Renal pelvis (tissue), 1 donor: ENCODE measurements at regions not wholly inside any gene's neighbourhood (a gene's known extent, or its start where the extent isn't known, plus 50 kb on each side); places are given as distances from the start of the nearest gene placed in this dataset.
A peak's percentile ranks its signal among the peaks of the same experiment; 100 is the strongest.

Experiments
- DNase-seq: peaks from one replicate; pipeline ENCODE4 v3.0.0-alpha.2; 2013

GRCh38 chr12:39125566-39125965 lies 220.2 kb upstream of the CPNE8 start:
- no peak for DNase-seq

GRCh38 chr12:39124768-39125167 lies 219.4 kb upstream of the CPNE8 start:
- no peak for DNase-seq

GRCh38 chr12:39123580-39124253 lies 218.3 kb upstream of the CPNE8 start:
- no peak for DNase-seq

GRCh38 chr12:39122562-39123204 lies 217.3 kb upstream of the CPNE8 start:
- no peak for DNase-seq

GRCh38 chr12:39116861-39117260 lies 211.5 kb upstream of the CPNE8 start:
- peak; percentile 14 for DNase-seq

- no peak for DNase-seq
Measured at GRCh38 chr12:39112064-39112463, 206.7 kb upstream of the CPNE8 start.

- DNase-seq = no peak
Measured at GRCh38 chr12:39105111-39105510, 199.7 kb upstream of the CPNE8 start.

- DNase-seq = peak; percentile 64
Measured at GRCh38 chr12:39103552-39104165, 198.3 kb upstream of the CPNE8 start.

GRCh38 chr12:39102474-39103209 lies 197.3 kb upstream of the CPNE8 start:
- DNase-seq = no peak

GRCh38 chr12:39095636-39096330 lies 190.4 kb upstream of the CPNE8 start:
- DNase-seq = no peak

GRCh38 chr12:39081910-39082309 lies 176.5 kb upstream of the CPNE8 start:
- no peak for DNase-seq

- no peak for DNase-seq
Measured at GRCh38 chr12:39077226-39077625, 171.8 kb upstream of the CPNE8 start.

GRCh38 chr12:39074063-39074462 lies 168.7 kb upstream of the CPNE8 start:
- DNase-seq = no peak

- no peak for DNase-seq
Measured at GRCh38 chr12:39072658-39073057, 167.3 kb upstream of the CPNE8 start.

GRCh38 chr12:39071611-39072010 lies 166.2 kb upstream of the CPNE8 start:
- no peak for DNase-seq

GRCh38 chr12:39070775-39071174 lies 165.4 kb upstream of the CPNE8 start:
- DNase-seq = no peak

- no peak for DNase-seq
Measured at GRCh38 chr12:39065455-39065854, 160.1 kb upstream of the CPNE8 start.

- no peak for DNase-seq
Measured at GRCh38 chr12:39064708-39065107, 159.3 kb upstream of the CPNE8 start.

GRCh38 chr12:39062266-39062996 lies 157.0 kb upstream of the CPNE8 start:
- no peak for DNase-seq

GRCh38 chr12:39061576-39061975 lies 156.2 kb upstream of the CPNE8 start:
- DNase-seq = no peak

- DNase-seq = no peak
Measured at GRCh38 chr12:39048395-39048794, 143.0 kb upstream of the CPNE8 start.
